GM23338 (cell line): ENCODE measurements at regions not wholly inside any gene's neighbourhood (a gene's known extent, or its start where the extent isn't known, plus 50 kb on each side); places are given as distances from the start of the nearest gene placed in this dataset.

Experiments used
- CREB1 ChIP-seq: fragments of 250-450 bp; sonication (Bioruptor Pico); IDR thresholded peaks from 2 replicates; pipeline ENCODE4 v1.5.0; 2020; ENCODE audit warnings: low read depth, mild to moderate bottlenecking, moderate library complexity
- CTCF ChIP-seq, 2 experiments: fragments of 200-600 bp in 1 of 2; sonication (generic) in 1 of 2; conservative IDR thresholded peaks; 2 replicates each; pipeline versions ENCODE4 v1.5.1 to v1.6.1; 2016 to 2017; ENCODE audit warnings: antibody characterized with exemption in 2 of 2, low read depth in 2 of 2, mild to moderate bottlenecking in 2 of 2, moderate library complexity in 1 of 2
- EZH2 ChIP-seq: fragments of 200-600 bp; sonication (generic); IDR thresholded peaks from one replicate; pipeline ENCODE4 v1.8.0; 2017; ENCODE audit warnings: antibody characterized with exemption, mild to moderate bottlenecking, low read depth; ENCODE audit not compliant: unreplicated experiment
- EZH2phosphoT487 ChIP-seq: fragments of 200-600 bp; sonication (generic); IDR thresholded peaks from one replicate; pipeline ENCODE4 v1.8.1; 2018; ENCODE audit warnings: antibody characterized with exemption; ENCODE audit not compliant: unreplicated experiment
- JUNB ChIP-seq: IDR thresholded peaks from one replicate; pipeline ENCODE4 v1.6.1; 2016; ENCODE audit warnings: antibody characterized with exemption; ENCODE audit not compliant: unreplicated experiment
- POLR2AphosphoS5 ChIP-seq: IDR thresholded peaks from 2 replicates; pipeline ENCODE4 v1.6.1; 2016; ENCODE audit warnings: antibody characterized with exemption, low read depth
- STAT1 ChIP-seq: IDR thresholded peaks from one replicate; pipeline ENCODE4 v1.6.1; 2016; ENCODE audit warnings: antibody characterized with exemption; ENCODE audit not compliant: unreplicated experiment
- ZNF114 ChIP-seq: fragments of 250-450 bp; sonication (Bioruptor Pico); IDR thresholded peaks from 2 replicates; pipeline ENCODE4 v1.5.0; 2020; ENCODE audit warnings: mild to moderate bottlenecking, moderate library complexity
- TF ChIP-seq, protein P1 (sequence below): IDR thresholded peaks from one replicate; pipeline ENCODE4 v1.6.1; 2018; ENCODE audit warnings: antibody characterized with exemption; ENCODE audit not compliant: unreplicated experiment
- TF ChIP-seq, protein P2 (sequence below): IDR thresholded peaks from 2 replicates; pipeline ENCODE4 v1.6.1; 2016; ENCODE audit warnings: antibody characterized with exemption

- no peak for TF ChIP-seq EZH2
- no peak for TF ChIP-seq CTCF (conservative IDR thresholded peaks at IDR 0.05; ENCODE audit: low read depth in 2 of 2)
- TF ChIP-seq, protein P1, sequence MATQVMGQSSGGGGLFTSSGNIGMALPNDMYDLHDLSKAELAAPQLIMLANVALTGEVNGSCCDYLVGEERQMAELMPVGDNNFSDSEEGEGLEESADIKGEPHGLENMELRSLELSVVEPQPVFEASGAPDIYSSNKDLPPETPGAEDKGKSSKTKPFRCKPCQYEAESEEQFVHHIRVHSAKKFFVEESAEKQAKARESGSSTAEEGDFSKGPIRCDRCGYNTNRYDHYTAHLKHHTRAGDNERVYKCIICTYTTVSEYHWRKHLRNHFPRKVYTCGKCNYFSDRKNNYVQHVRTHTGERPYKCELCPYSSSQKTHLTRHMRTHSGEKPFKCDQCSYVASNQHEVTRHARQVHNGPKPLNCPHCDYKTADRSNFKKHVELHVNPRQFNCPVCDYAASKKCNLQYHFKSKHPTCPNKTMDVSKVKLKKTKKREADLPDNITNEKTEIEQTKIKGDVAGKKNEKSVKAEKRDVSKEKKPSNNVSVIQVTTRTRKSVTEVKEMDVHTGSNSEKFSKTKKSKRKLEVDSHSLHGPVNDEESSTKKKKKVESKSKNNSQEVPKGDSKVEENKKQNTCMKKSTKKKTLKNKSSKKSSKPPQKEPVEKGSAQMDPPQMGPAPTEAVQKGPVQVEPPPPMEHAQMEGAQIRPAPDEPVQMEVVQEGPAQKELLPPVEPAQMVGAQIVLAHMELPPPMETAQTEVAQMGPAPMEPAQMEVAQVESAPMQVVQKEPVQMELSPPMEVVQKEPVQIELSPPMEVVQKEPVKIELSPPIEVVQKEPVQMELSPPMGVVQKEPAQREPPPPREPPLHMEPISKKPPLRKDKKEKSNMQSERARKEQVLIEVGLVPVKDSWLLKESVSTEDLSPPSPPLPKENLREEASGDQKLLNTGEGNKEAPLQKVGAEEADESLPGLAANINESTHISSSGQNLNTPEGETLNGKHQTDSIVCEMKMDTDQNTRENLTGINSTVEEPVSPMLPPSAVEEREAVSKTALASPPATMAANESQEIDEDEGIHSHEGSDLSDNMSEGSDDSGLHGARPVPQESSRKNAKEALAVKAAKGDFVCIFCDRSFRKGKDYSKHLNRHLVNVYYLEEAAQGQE, result no peak
- TF ChIP-seq EZH2phosphoT487, result no peak
- no peak for TF ChIP-seq POLR2AphosphoS5
- TF ChIP-seq, protein P2, sequence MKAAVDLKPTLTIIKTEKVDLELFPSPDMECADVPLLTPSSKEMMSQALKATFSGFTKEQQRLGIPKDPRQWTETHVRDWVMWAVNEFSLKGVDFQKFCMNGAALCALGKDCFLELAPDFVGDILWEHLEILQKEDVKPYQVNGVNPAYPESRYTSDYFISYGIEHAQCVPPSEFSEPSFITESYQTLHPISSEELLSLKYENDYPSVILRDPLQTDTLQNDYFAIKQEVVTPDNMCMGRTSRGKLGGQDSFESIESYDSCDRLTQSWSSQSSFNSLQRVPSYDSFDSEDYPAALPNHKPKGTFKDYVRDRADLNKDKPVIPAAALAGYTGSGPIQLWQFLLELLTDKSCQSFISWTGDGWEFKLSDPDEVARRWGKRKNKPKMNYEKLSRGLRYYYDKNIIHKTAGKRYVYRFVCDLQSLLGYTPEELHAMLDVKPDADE, result no peak
- no peak for TF ChIP-seq CREB1 (CRISPR knock-in tag)
- TF ChIP-seq ZNF114 (CRISPR knock-in tag), result no peak
- no peak for TF ChIP-seq STAT1
- no peak for TF ChIP-seq JUNB
Measured at GRCh38 chr18:28690836-28691495, 514.0 kb upstream of the CDH2 start.
